Activated naive CD4-positive, alpha-beta T cell treated with anti-CD3 and anti-CD28 coated beads, Interleukin-2, amount 10 ng/mL, durations not matched to agents 7 days and 5 days (primary cell): ENCODE measurements at regions not wholly inside any gene's neighbourhood (a gene's known extent, or its start where the extent isn't known, plus 50 kb on each side); places are given as distances from the start of the nearest gene placed in this dataset.
A peak's percentile ranks its signal among the peaks of the same experiment; 100 is the strongest.
"Not testable (repeated sequence)": the region's sequence is repeated elsewhere in the genome, so short reads cannot be mapped to it uniquely, and the experiment has no call there.

ENCODE experiments used
- CTCF ChIA-PET: fragments of 350-600 bp; sonication (Branson Sonifier 250); formaldehyde crosslinking; loops from one replicate; lab custom pipeline; 2021; ENCODE audit warnings: antibody characterized with exemption; lab: Charles Lee
- DNase-seq: peaks from one replicate; pipeline ENCODE4 v3.0.0-alpha.2; 2020
- H3K27ac Mint-ChIP-seq: one replicate; pipeline ENCODE4 v1.8.0; 2021; ENCODE audit warnings: mild to moderate bottlenecking, moderate library complexity, mixed read lengths
- H3K27me3 Mint-ChIP-seq: one replicate; pipeline ENCODE4 v1.8.0; 2021; ENCODE audit warnings: mild to moderate bottlenecking, mixed read lengths
- H3K36me3 Mint-ChIP-seq: one replicate; pipeline ENCODE4 v1.8.0; 2021; ENCODE audit warnings: mixed read lengths
- H3K4me1 Mint-ChIP-seq: one replicate; pipeline ENCODE4 v1.8.0; 2021; ENCODE audit warnings: mixed read lengths
- H3K4me3 Mint-ChIP-seq: one replicate; pipeline ENCODE4 v1.8.0; 2021; ENCODE audit warnings: mild to moderate bottlenecking, moderate library complexity, mixed read lengths
- H3K9me3 Mint-ChIP-seq: one replicate; pipeline ENCODE4 v1.8.0; 2021; ENCODE audit warnings: mixed read lengths

DNA sequence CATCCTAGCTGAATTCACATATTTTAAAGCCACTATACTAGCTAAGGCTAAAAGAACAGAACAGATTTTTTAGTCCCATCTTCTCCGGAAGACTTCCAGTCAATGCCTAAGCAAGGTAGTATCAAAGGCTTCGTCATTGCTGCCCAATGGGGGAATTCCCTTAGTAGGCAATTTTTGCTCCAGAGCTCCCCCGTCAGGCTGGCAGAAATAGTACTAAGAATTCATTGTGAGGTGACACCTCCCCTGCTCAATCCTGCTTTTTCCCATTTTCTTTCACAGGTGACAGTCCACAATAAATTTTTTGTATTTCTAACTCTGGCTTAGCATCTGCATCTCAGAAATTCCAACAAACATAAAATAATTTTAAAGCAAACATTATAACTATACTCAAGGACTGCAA is 52.8 kb upstream of the SRSF6 start:
- peak; percentile 34 for DNase-seq
- H3K27ac Mint-ChIP-seq, result no peak overlapping the region
- no peak overlapping the region for H3K4me3 Mint-ChIP-seq
- H3K36me3 Mint-ChIP-seq, result no peaks in the 10 kb centered on the region
- CTCF ChIA-PET, result interaction anchor here (0.9 kb wide), 1 partner anchor 11 kb away, joined by 3 read pairs; no protein-coding TSS in a partner anchor
- peaks cover 3% of the 10 kb centered on the region for H3K27me3 Mint-ChIP-seq
- H3K4me1 Mint-ChIP-seq, result no peaks in the 10 kb centered on the region
- peaks cover 2% of the 10 kb centered on the region for H3K9me3 Mint-ChIP-seq

DNA sequence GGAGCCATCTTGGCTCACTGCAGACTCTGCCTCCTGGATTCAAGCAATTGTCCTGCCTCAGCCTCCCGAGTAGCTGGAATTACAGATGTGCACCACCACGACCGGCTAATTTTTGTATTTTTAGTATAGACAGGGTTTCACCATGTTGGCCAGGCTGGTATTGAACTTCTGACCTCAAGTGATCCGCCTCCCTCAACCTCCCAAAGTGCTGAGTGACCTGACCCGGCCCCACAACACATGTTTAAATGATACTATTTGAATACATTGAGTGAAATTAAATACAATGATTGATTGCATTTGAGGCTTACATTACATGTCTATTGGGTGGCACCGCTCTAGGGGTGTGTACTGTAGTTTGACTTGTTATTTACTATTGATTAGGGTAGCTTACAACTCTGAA is 56.8 kb upstream of the SRSF6 start:
- H3K36me3 Mint-ChIP-seq, H3K27me3 Mint-ChIP-seq, CTCF ChIA-PET, DNase-seq, H3K4me3 Mint-ChIP-seq, H3K4me1 Mint-ChIP-seq, H3K27ac Mint-ChIP-seq, H3K9me3 Mint-ChIP-seq: not testable (repeated sequence)

DNA sequence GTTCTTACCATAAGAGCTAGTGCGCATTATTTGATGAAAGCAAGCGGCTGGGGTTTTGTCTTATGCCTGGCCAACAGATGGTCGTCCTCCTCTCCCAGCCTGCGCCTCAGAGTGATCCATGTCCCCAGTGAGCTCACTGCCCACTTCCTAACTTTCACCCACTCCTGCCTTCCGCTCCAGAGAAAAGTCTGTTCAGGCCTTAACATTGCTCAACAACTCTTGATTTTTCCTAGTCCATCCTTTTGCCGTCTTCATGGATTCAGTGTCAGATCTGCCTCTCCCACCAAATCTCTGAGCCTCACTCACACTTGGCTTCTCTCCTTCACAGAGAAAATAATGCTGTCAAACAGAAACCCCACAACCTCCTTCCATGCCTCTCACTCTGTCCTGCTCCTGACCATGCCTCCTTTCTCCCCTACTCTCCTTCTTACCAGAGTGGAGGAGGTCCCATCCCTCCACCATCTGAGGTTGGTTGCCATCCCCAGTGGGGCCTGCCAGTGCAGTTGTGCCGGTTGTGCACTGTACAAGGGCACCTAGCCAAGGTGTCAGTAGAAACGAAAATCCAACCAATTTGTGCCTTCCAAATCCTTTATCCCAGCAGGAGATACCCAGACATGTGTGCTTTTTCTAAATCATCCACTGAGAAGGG is 58.9 kb upstream of the SRSF6 start:
- DNase-seq, result no peak
- H3K4me3 Mint-ChIP-seq, result no peak overlapping the region
- CTCF ChIA-PET, result interaction anchor here (1.2 kb wide), 1 partner anchor 10 kb away, joined by 7 read pairs; no protein-coding TSS in a partner anchor
- H3K27me3 Mint-ChIP-seq, result peaks cover 8% of the 10 kb centered on the region
- no peak overlapping the region for H3K27ac Mint-ChIP-seq
- no peaks in the 10 kb centered on the region for H3K4me1 Mint-ChIP-seq
- H3K36me3 Mint-ChIP-seq, result no peaks in the 10 kb centered on the region
- H3K9me3 Mint-ChIP-seq, result no peaks in the 10 kb centered on the region

DNA sequence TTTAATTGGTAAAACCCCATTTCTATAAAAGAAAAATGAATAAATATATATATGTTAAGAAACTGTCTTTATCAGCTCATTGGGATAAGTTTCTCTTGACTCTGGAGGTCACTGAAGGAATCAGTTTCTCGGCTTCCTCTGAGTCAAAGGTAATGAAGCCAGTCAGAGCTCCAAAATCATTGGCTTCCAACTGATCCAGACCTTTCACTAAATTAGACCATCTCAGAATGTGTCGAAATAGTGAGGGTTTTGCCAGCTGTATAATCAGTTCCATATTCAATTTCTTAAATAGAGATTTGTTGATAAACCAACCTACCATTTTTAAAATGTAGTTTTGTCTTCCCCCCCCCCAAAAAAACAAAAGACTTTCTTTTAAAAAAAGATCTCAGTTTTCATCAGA is 60.5 kb upstream of the SRSF6 start:
- H3K9me3 Mint-ChIP-seq, result no peaks in the 10 kb centered on the region
- no peak overlapping the region for H3K4me3 Mint-ChIP-seq
- no peaks in the 10 kb centered on the region for H3K36me3 Mint-ChIP-seq
- H3K27ac Mint-ChIP-seq, result no peak overlapping the region
- no peaks in the 10 kb centered on the region for H3K4me1 Mint-ChIP-seq
- H3K27me3 Mint-ChIP-seq, result peaks cover 12% of the 10 kb centered on the region
- CTCF ChIA-PET, result interaction anchor here (1.3 kb wide), 1 partner anchor 11 kb away, joined by 4 read pairs; no protein-coding TSS in a partner anchor
- no peak for DNase-seq

DNA sequence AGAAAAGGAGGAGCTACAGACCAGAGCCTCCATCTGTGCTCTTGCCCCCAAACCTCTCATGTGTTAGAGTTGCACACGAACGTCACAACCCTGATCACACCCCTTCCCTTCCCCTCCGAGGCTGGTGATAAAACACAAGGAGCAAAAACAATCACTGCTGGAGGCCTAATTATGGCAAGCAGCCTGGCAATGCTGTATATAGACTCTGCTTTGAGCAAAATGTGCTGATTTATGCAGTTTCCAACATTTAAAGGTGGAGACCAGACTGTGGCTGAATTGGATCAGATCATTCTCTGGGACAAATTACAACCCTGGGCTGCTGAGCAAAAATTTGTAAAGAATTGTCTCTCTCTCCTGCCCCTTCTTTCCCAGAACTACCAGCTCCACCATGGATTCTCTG is 64.6 kb upstream of the SRSF6 start:
- CTCF ChIA-PET, result interaction anchor here (1.0 to 2.0 kb wide), 2 partner anchors 12 to 16 kb away, joined by 3 to 7 read pairs; no protein-coding TSS in a partner anchor
- DNase-seq, result no peak
- H3K27ac Mint-ChIP-seq, result no peak overlapping the region
- H3K9me3 Mint-ChIP-seq, result no peaks in the 10 kb centered on the region
- peaks cover 19% of the 10 kb centered on the region for H3K27me3 Mint-ChIP-seq
- no peaks in the 10 kb centered on the region for H3K4me1 Mint-ChIP-seq
- no peaks in the 10 kb centered on the region for H3K36me3 Mint-ChIP-seq
- no peak overlapping the region for H3K4me3 Mint-ChIP-seq

DNA sequence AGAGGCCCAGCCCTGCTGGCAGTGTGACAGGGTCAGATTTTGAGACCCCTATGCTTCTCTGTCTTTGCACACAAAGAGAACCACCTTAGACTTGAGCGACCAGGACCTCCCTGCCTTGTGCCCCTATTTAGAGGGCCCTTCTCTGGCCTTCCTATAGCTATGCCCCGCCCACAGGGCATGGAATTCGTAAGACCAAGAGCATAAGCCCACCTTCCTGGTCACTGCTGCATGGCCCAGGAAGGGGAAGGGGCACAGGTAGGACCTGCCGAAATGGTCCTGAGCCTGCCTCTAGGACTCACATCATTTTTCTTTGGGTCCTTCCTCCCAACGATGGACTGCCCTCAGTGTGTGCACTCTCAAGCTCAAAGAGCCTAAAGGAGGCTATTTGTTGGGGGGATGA is 65.1 kb upstream of the SRSF6 start:
- H3K9me3 Mint-ChIP-seq, result no peaks in the 10 kb centered on the region
- no peaks in the 10 kb centered on the region for H3K4me1 Mint-ChIP-seq
- no peaks in the 10 kb centered on the region for H3K36me3 Mint-ChIP-seq
- no peak overlapping the region for H3K4me3 Mint-ChIP-seq
- CTCF ChIA-PET, result interaction anchor here (2.0 kb wide), 1 partner anchor 17 kb away, joined by 7 read pairs; no protein-coding TSS in a partner anchor
- H3K27ac Mint-ChIP-seq, result no peak overlapping the region
- no peak for DNase-seq
- H3K27me3 Mint-ChIP-seq, result peaks cover 15% of the 10 kb centered on the region

DNA sequence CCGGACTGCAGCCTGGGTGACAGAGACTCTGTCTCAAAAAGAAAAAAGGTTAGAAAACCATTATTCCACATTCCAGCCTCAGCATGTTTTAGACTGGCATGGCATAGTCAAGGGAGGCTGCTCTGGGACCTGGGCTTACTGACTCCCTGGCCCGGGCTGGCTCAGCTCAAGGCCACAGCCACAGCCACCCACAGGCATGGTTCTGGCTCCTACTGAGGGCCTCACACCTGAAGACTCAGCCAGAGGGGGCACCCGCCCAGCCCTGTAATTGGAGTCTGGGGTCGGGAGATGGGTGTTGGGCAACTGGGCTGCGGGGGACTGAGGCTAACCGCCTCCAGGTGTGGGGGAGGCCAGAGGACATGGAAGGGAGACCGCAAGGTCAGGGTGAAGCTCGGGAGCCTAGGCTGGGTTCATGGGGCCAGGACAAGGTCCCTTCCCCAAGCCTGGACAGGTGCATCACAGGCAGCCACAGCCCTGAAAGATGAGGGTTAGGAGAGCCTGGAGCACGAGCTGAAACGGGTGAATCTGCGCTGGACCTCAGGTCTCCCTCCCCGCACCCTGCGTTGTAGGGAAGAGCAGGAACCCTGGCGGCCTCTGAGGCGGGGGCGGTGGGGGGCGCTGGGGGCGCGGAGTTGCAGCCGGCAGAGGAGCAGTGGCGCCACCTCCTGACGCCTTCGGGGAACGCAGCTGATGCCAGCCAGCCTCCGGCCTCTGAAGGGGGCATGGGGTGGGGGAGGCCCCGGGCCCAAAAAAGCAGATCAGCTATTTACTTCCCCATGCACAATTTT is 67.7 kb upstream of the SRSF6 start:
- CTCF ChIA-PET, result interaction anchor here (1.3 kb wide), 1 partner anchor 19 kb away, joined by 4 read pairs; no protein-coding TSS in a partner anchor

DNA sequence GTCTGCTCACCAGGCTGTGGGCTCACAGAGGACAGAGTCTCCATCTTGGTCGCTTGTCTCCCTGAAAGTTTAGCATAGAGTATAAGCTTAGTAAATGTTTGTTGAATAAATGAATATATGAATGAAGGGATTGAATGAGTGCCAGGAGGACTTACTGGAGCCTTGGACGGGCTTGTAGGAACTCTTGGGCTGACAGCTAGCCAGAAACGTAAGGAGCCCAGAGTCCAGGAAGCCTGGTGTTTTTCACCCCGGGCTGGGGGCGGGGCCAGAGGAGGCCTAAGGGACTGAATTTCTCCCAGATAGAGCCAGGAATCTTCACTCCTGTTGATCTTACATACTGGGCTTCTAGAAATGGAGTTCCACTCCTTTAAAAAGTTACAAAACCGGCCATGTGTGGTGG is 68.5 kb upstream of the SRSF6 start:
- Mint-ChIP-seq H3K4me3 (no peak overlapping the region), H3K27me3 (peaks cover 15% of the 10 kb centered on the region), H3K9me3 (peaks cover 4% of the 10 kb centered on the region), H3K4me1 (no peaks in the 10 kb centered on the region), H3K36me3 (no peaks in the 10 kb centered on the region), H3K27ac (no peak overlapping the region)
- no peak for DNase-seq
- CTCF ChIA-PET, result no interaction called here

More for the DNA sequence above, 67.7 kb upstream of the SRSF6 start:
- no peak for DNase-seq
- Mint-ChIP-seq H3K4me1 (no peaks in the 10 kb centered on the region), H3K27ac (no peak overlapping the region), H3K36me3 (no peaks in the 10 kb centered on the region), H3K9me3 (no peaks in the 10 kb centered on the region), H3K4me3 (no peak overlapping the region), H3K27me3 (peaks cover 15% of the 10 kb centered on the region)

DNA sequence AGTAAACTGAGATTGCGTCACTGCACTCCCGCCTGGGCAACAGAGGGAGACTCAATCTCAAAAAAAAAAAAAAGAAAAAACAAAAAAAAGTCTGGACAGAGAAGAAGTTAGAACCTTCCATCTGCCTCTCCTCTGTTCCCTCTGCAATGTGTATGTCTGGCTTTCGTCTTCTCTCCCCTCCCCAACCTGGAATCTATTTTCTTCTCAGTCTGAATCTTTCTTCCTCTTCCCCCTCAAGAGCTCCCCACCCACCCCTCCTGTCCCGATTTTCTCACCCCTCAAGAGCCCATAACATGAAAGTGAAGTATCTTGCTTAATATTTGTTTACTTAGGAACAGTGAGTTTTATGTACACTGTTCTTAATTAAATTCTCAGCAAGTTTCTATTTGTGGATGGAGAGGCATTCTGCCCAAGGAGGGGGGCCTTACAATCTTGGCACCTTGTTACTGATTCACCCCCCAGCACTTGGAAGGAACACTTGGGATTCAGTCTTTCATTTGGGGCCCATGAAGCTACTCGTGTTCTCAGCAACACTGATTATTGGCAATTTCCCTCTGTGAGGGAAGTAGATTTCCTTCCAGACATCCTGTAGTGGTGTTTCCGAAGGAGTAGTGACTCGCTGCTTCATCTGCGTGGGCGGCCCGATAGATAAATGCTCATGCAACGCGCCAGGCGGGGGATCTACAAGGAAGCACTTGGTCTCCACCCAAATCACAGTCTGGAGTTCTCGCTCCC is 69.3 kb upstream of the SRSF6 start:
- no peaks in the 10 kb centered on the region for H3K4me1 Mint-ChIP-seq
- CTCF ChIA-PET, result interaction anchor here (0.9 kb wide), 1 partner anchor 12 kb away, joined by 3 read pairs; no protein-coding TSS in a partner anchor

DNA sequence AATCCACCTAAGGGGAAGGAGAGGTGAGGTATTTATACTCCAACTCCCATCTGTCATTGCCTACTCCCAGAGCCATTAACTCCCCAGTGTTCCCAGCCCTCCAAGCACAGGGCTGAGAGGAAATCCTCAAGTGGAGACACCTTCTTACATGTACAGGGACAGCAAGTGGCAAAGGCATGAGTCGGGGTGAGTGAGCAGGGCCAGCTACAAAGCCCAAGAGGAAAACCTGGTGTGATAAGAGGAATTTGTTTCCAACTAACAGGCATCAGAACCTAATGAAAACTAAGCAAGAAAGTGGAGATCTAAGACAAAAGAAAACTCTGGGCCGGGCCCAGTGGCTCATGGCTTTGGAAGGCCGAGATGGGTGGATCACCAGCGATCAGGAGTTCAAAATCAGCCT is 70.0 kb upstream of the SRSF6 start:
- no peak for DNase-seq
- H3K4me3 Mint-ChIP-seq, result no peak overlapping the region
- peaks cover 21% of the 10 kb centered on the region for H3K27me3 Mint-ChIP-seq
- no peaks in the 10 kb centered on the region for H3K36me3 Mint-ChIP-seq
- H3K4me1 Mint-ChIP-seq, result no peaks in the 10 kb centered on the region
- peaks cover 4% of the 10 kb centered on the region for H3K9me3 Mint-ChIP-seq
- CTCF ChIA-PET, result no interaction called here
- H3K27ac Mint-ChIP-seq, result no peak overlapping the region

More for the DNA sequence above, 69.3 kb upstream of the SRSF6 start:
- H3K9me3 Mint-ChIP-seq, result peaks cover 4% of the 10 kb centered on the region
- no peak overlapping the region for H3K4me3 Mint-ChIP-seq
- H3K36me3 Mint-ChIP-seq, result no peaks in the 10 kb centered on the region
- peaks cover 22% of the 10 kb centered on the region for H3K27me3 Mint-ChIP-seq
- H3K27ac Mint-ChIP-seq, result no peak overlapping the region
- DNase-seq, result no peak

DNA sequence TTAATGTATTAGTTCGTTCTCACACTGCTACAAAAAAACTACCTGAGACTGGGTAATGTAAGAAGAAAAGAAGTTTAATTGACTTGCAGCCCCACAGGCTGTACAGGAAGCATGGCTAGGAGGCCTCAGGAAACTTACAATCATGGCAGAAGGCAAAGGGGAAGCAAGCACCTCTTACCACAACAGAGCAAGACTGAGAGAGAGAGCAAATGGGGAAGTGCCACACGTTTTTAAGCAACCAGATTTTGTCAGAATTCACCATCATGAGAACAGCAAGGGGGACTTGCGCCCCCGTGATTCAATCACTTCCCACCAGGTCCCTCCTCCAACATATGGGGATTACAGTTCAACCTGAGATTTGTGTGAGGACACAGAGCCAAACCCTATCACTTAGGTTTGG is 70.8 kb upstream of the SRSF6 start:
- Mint-ChIP-seq H3K4me1 (no peaks in the 10 kb centered on the region), H3K27me3 (peaks cover 17% of the 10 kb centered on the region), H3K4me3 (no peak overlapping the region), H3K36me3 (no peaks in the 10 kb centered on the region), H3K27ac (no peak overlapping the region), H3K9me3 (peaks cover 4% of the 10 kb centered on the region)
- DNase-seq, result no peak
- CTCF ChIA-PET, result no interaction called here

DNA sequence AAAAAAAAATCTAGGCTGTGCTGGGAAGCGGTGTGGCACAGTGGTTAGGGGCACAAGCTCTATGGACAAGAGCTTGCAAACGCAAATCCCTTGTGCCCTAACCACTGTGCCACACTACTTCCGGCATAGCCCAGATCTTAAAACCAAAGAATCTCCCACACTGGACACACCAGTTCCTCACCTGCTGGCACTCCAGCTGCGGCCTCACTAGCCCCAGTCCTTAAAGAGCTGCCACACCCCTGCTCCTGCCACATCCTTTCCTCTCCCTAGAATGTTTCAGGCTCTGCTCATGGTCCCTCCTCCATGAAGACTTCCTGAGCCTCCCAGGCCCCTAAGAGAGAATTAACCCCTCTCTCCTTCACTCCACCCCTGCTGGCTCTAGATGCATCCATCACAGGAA is 71.8 kb upstream of the SRSF6 start:
- H3K9me3 Mint-ChIP-seq, result peaks cover 4% of the 10 kb centered on the region
- DNase-seq, result no peak
- H3K4me3 Mint-ChIP-seq, result no peak overlapping the region
- H3K27ac Mint-ChIP-seq, result no peak overlapping the region
- H3K27me3 Mint-ChIP-seq, result peaks cover 17% of the 10 kb centered on the region
- H3K36me3 Mint-ChIP-seq, result no peaks in the 10 kb centered on the region
- CTCF ChIA-PET, result no interaction called here
- no peaks in the 10 kb centered on the region for H3K4me1 Mint-ChIP-seq

DNA sequence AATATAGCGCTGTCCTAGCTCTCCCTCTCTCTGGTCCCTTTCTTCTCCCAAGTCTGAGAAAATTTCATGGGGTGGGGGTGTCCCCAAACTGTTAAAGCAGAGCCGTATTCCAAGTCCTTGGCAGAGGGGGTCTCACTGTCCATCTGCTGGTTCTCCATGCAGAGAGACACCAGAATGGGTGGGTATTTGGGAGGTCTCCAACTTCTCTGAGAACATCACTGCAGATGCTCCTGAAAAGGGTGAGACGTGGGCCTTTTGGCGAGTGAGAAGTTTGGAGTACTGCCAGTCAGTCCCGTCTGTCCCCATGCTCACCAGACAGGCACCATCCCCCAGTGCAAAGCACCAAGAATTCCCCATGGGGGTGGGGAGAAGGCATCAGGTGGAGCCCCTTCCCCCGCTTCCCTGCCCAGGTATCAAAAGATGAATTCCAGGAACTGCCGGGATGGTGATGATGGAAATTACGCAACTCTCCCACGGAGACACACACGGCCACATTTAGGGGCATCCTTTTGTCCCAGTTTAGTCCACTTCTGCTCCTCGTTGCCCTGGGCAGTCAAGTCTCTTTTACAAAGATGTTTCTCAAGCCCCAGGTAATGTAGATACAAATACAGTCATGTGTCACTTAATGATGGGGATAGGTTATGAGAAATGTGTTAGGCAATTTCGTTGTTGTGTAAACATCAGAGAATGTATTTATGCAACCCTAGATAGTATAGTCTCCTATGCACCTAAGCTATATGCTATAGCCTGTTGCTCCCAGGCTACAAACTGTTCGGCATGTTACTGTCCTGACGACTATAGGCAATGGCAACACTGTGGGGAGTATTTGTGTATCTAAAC is 73.4 kb upstream of the SRSF6 start:
- Mint-ChIP-seq H3K27ac (no peak overlapping the region), H3K4me3 (no peak overlapping the region), H3K9me3 (peaks cover 4% of the 10 kb centered on the region), H3K4me1 (no peaks in the 10 kb centered on the region), H3K36me3 (no peaks in the 10 kb centered on the region), H3K27me3 (peaks cover 15% of the 10 kb centered on the region)
- no peak for DNase-seq
- CTCF ChIA-PET, result no interaction called here
